SK-N-SH treated with all-trans-retinoic acid at 6 μM for 48 hours (cell line): ENCODE measurements at regions not wholly inside any gene's neighbourhood (a gene's known extent, or its start where the extent isn't known, plus 50 kb on each side); places are given as distances from the start of the nearest gene placed in this dataset.

Experiments
- ATAC-seq: fragments of 200-7000 bp; cut with Tn5 transposase; 3 replicates; pipeline ENCODE4 v1.9.1; 2020; ENCODE audit warnings: mild to moderate bottlenecking, moderate library complexity
- ARNTL ChIP-seq: fragments of 450-650 bp; formaldehyde crosslinking; IDR thresholded peaks from 2 replicates; pipeline ENCODE4 v1.5.0; 2020; ENCODE audit warnings: low read depth, mild to moderate bottlenecking, moderate library complexity, borderline replicate concordance
- BACH2 ChIP-seq: fragments of 250-450 bp; sonication (Bioruptor Pico); IDR thresholded peaks from 2 replicates; pipeline ENCODE4 v1.9.0; 2021; ENCODE audit warnings: mild to moderate bottlenecking, borderline replicate concordance
- CSDC2 ChIP-seq: fragments of 250-450 bp; sonication (Bioruptor Pico); IDR thresholded peaks from 2 replicates; pipeline ENCODE4 v1.5.0; 2020; ENCODE audit warnings: mild to moderate bottlenecking, moderate library complexity
- CSRNP3 ChIP-seq: fragments of 250-450 bp; sonication (Bioruptor Pico); IDR thresholded peaks from 2 replicates; pipeline ENCODE4 v1.5.1; 2021; ENCODE audit warnings: mild to moderate bottlenecking, moderate library complexity
- ESRRG ChIP-seq: fragments of 250-450 bp; sonication (Bioruptor Pico); IDR thresholded peaks from 2 replicates; pipeline ENCODE4 v1.6.1; 2021; ENCODE audit warnings: mild to moderate bottlenecking
- GLIS3 ChIP-seq: fragments of 250-450 bp; sonication (Bioruptor Pico); IDR thresholded peaks from 2 replicates; pipeline ENCODE4 v1.5.0; 2020; ENCODE audit warnings: mild to moderate bottlenecking, moderate library complexity
- ISL1 ChIP-seq: fragments of 250-450 bp; sonication (Bioruptor Pico); IDR thresholded peaks from 2 replicates; pipeline ENCODE4 v2.1.2; 2022; ENCODE audit warnings: mild to moderate bottlenecking, moderate library complexity
- OSR1 ChIP-seq: fragments of 250-450 bp; sonication (Bioruptor Pico); IDR thresholded peaks from 2 replicates; pipeline ENCODE4 v1.8.0; 2022; ENCODE audit warnings: moderate library complexity, mild to moderate bottlenecking, inconsistent platforms
- PATZ1 ChIP-seq: fragments of 250-450 bp; sonication (Bioruptor Pico); IDR thresholded peaks from 2 replicates; pipeline ENCODE4 v1.8.0; 2020; ENCODE audit warnings: mild to moderate bottlenecking, moderate library complexity, borderline replicate concordance
- PPARA ChIP-seq: fragments of 250-450 bp; sonication (Bioruptor Pico); IDR thresholded peaks from 2 replicates; pipeline ENCODE4 v1.5.0; 2020; ENCODE audit warnings: mild to moderate bottlenecking, borderline replicate concordance
- RARB ChIP-seq: fragments of 250-450 bp; sonication (Bioruptor Pico); IDR thresholded peaks from 2 replicates; pipeline ENCODE4 v1.8.0; 2021; ENCODE audit warnings: mild to moderate bottlenecking, moderate library complexity
- SNAI2 ChIP-seq: fragments of 250-450 bp; sonication (Bioruptor Pico); IDR thresholded peaks from 2 replicates; pipeline ENCODE4 v1.5.0; 2020; ENCODE audit warnings: mild to moderate bottlenecking, moderate library complexity
- TCF4 ChIP-seq: fragments of 250-450 bp; sonication (Bioruptor Pico); IDR thresholded peaks from 2 replicates; pipeline ENCODE4 v1.8.0; 2021; ENCODE audit warnings: mild to moderate bottlenecking, moderate library complexity, borderline replicate concordance
- TOX ChIP-seq: fragments of 250-450 bp; sonication (Bioruptor Pico); IDR thresholded peaks from 2 replicates; pipeline ENCODE4 v1.8.0; 2021; ENCODE audit warnings: mild to moderate bottlenecking, moderate library complexity, borderline replicate concordance
- TSHZ2 ChIP-seq: fragments of 250-450 bp; sonication (Bioruptor Pico); IDR thresholded peaks from 2 replicates; pipeline ENCODE4 v1.5.0; 2020; ENCODE audit warnings: mild to moderate bottlenecking, moderate library complexity
- ZC3H10 ChIP-seq: fragments of 250-450 bp; sonication (Bioruptor Pico); IDR thresholded peaks from 2 replicates; pipeline ENCODE4 v1.5.1; 2021; ENCODE audit warnings: mild to moderate bottlenecking, moderate library complexity
- ZFP3 ChIP-seq: fragments of 250-450 bp; sonication (Bioruptor Pico); IDR thresholded peaks from 2 replicates; pipeline ENCODE4 v1.5.0; 2020; ENCODE audit warnings: mild to moderate bottlenecking, moderate library complexity
- ZFP30 ChIP-seq: fragments of 450-650 bp; formaldehyde crosslinking; IDR thresholded peaks from 2 replicates; pipeline ENCODE4 v1.5.0; 2022; ENCODE audit warnings: mild to moderate bottlenecking, moderate library complexity
- ZNF565 ChIP-seq: fragments of 450-650 bp; formaldehyde crosslinking; conservative IDR thresholded peaks from 2 replicates; pipeline ENCODE4 v1.5.0; 2020; ENCODE audit warnings: low read depth, mild to moderate bottlenecking, moderate library complexity
- ZNF70 ChIP-seq: fragments of 450-650 bp; formaldehyde crosslinking; IDR thresholded peaks from 2 replicates; pipeline ENCODE4 v1.5.0; 2020; ENCODE audit warnings: mild to moderate bottlenecking, moderate library complexity
- ZNF8 ChIP-seq: fragments of 450-650 bp; formaldehyde crosslinking; IDR thresholded peaks from 2 replicates; pipeline ENCODE4 v1.5.0; 2020; ENCODE audit warnings: mild to moderate bottlenecking, moderate library complexity
- TF ChIP-seq, protein P1 (sequence below): fragments of 250-450 bp; sonication (Bioruptor Pico); IDR thresholded peaks from 2 replicates; pipeline ENCODE4 v1.8.0; 2021; ENCODE audit warnings: low read depth, mild to moderate bottlenecking, moderate library complexity, borderline replicate concordance
- TF ChIP-seq, protein P2 (sequence below): fragments of 250-450 bp; sonication (Bioruptor Pico); IDR thresholded peaks from 2 replicates; pipeline ENCODE4 v1.5.1; 2020; ENCODE audit warnings: low read depth, mild to moderate bottlenecking, moderate library complexity

- TF ChIP-seq TSHZ2 (CRISPR knock-in tag) (no peak), ESRRG (no peak)
Measured at GRCh38 chr1:200478239-200478623, 68.4 kb upstream of the ZNF281 start (continued).

- TF ChIP-seq BACH2 (CRISPR knock-in tag) (no peak), ZC3H10 (CRISPR knock-in tag) (peak; percentile 33; the same call in 1 of the 2 replicates)
- ATAC-seq = no peak
Measured at GRCh38 chr1:200474633-200475032, 64.8 kb upstream of the ZNF281 start.

DNA sequence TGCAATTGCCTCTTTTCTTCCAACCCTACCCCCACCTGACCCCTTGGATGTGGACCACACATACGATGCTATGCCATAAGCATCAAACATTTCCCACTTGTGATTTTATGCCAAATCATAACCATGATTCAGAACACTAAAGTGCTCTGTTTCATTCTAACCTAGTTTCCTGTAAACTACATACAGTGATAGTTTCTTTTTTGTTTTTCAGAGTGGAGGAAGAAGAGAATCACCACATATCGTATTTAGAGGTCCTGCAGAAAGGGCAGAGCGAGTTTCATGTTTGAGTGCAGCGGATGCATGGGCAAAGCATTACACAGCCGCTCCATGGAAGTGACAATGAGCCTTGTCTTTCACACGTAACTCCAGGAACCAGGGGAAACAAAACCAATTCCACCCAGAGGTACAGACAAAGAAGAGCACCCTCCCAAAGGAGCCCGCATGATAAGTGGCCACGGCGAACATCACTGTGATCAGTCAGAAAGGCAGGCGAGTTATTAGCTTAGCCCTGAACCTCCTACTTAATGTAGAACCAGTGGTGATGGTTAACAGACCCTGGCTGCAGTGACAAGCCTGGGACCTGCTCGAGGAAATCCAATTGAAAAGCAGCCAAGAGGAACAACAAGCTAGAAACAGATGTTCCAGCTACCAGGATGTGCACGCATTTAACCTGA, 64.0 kb upstream of the ZNF281 start:
- TF ChIP-seq, protein P1, sequence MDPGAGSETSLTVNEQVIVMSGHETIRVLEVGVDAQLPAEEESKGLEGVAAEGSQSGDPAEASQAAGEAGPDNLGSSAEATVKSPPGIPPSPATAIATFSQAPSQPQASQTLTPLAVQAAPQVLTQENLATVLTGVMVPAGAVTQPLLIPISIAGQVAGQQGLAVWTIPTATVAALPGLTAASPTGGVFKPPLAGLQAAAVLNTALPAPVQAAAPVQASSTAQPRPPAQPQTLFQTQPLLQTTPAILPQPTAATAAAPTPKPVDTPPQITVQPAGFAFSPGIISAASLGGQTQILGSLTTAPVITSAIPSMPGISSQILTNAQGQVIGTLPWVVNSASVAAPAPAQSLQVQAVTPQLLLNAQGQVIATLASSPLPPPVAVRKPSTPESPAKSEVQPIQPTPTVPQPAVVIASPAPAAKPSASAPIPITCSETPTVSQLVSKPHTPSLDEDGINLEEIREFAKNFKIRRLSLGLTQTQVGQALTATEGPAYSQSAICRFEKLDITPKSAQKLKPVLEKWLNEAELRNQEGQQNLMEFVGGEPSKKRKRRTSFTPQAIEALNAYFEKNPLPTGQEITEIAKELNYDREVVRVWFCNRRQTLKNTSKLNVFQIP (CRISPR knock-in tag) = no peak
- TF ChIP-seq OSR1 (no peak), ZNF565 (no peak), TSHZ2 (CRISPR knock-in tag) (peak; percentile 97), ESRRG (no peak), PATZ1 (no peak; the same call in 1 of the 2 replicates), GLIS3 (CRISPR knock-in tag) (no peak), SNAI2 (CRISPR knock-in tag) (no peak), PPARA (CRISPR knock-in tag) (no peak), ISL1 (CRISPR knock-in tag) (no peak), BACH2 (CRISPR knock-in tag) (no peak), RARB (CRISPR knock-in tag) (peak; percentile 77; the same call in 1 of the 2 replicates), ZNF8 (CRISPR knock-in tag) (peak; percentile 5; the same call in 1 of the 2 replicates), ZFP30 (no peak), ARNTL (CRISPR knock-in tag) (no peak), ZC3H10 (CRISPR knock-in tag) (peak; percentile 43; the same call in 1 of the 2 replicates), TOX (CRISPR knock-in tag) (no peak), CSDC2 (CRISPR knock-in tag) (no peak), CSRNP3 (CRISPR knock-in tag) (no peak; the same call in 1 of the 2 replicates), ZFP3 (CRISPR knock-in tag) (no peak), ZNF70 (CRISPR knock-in tag) (no peak), TCF4 (peak; percentile 96)
- TF ChIP-seq, protein P2, sequence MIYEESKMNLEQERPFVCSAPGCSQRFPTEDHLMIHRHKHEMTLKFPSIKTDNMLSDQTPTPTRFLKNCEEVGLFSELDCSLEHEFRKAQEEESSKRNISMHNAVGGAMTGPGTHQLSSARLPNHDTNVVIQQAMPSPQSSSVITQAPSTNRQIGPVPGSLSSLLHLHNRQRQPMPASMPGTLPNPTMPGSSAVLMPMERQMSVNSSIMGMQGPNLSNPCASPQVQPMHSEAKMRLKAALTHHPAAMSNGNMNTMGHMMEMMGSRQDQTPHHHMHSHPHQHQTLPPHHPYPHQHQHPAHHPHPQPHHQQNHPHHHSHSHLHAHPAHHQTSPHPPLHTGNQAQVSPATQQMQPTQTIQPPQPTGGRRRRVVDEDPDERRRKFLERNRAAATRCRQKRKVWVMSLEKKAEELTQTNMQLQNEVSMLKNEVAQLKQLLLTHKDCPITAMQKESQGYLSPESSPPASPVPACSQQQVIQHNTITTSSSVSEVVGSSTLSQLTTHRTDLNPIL (CRISPR knock-in tag) = no peak
- ATAC-seq = peak; percentile 98
